ENCODE measurements at regions not wholly inside any gene's neighbourhood (a gene's known extent, or its start where the extent isn't known, plus 50 kb on each side); places are given as distances from the start of the nearest gene placed in this dataset.

- no peak overlapping the region for H3K4me3 ChIP-seq (ENCODE audit: low read depth, low read length)
- no peak for TF ChIP-seq CTCF (conservative IDR thresholded peaks at IDR 0.05; ENCODE audit: low read depth, low read length)
Measured at GRCh38 chr6:126927841-126928240, 190.6 kb upstream of the RSPO3 start.

GRCh38 chr6:126937426-126937825 lies 181.0 kb upstream of the RSPO3 start:
- TF ChIP-seq CTCF (conservative IDR thresholded peaks at IDR 0.05; ENCODE audit: low read depth, low read length), result no peak
- peak; percentile 27 for DNase-seq (ENCODE audit: low read depth)
- no peak overlapping the region for H3K4me3 ChIP-seq (ENCODE audit: low read depth, low read length)

More at GRCh38 chr6:126927841-126928240, 190.6 kb upstream of the RSPO3 start:
- DNase-seq (ENCODE audit: low read depth), result no peak

- no peak for TF ChIP-seq CTCF (conservative IDR thresholded peaks at IDR 0.05; ENCODE audit: low read depth, low read length)
- no peak for DNase-seq (ENCODE audit: low read depth)
- H3K4me3 ChIP-seq (ENCODE audit: low read depth, low read length), result no peak overlapping the region
Measured at GRCh38 chr6:126939784-126940183, 178.7 kb upstream of the RSPO3 start.

GRCh38 chr6:126941751-126942150 lies 176.7 kb upstream of the RSPO3 start:
- DNase-seq (ENCODE audit: low read depth), result no peak
- no peak overlapping the region for H3K4me3 ChIP-seq (ENCODE audit: low read depth, low read length)
- no peak for TF ChIP-seq CTCF (conservative IDR thresholded peaks at IDR 0.05; ENCODE audit: low read depth, low read length)

GRCh38 chr6:126944512-126944911 lies 174.0 kb upstream of the RSPO3 start:
- no peak for TF ChIP-seq CTCF (conservative IDR thresholded peaks at IDR 0.05; ENCODE audit: low read depth, low read length)
- no peak for DNase-seq (ENCODE audit: low read depth)
- H3K4me3 ChIP-seq (ENCODE audit: low read depth, low read length), result no peak overlapping the region

GRCh38 chr6:126945150-126945685 lies 173.3 kb upstream of the RSPO3 start:
- no peak for DNase-seq (ENCODE audit: low read depth)
- H3K4me3 ChIP-seq (ENCODE audit: low read depth, low read length), result no peak overlapping the region
- no peak for TF ChIP-seq CTCF (conservative IDR thresholded peaks at IDR 0.05; ENCODE audit: low read depth, low read length)

GRCh38 chr6:126945812-126946360 lies 172.6 kb upstream of the RSPO3 start:
- H3K4me3 ChIP-seq (ENCODE audit: low read depth, low read length), result no peak overlapping the region
- DNase-seq (ENCODE audit: low read depth), result no peak
- no peak for TF ChIP-seq CTCF (conservative IDR thresholded peaks at IDR 0.05; ENCODE audit: low read depth, low read length)

Data from choroid plexus epithelial cell (primary cell).